ENCODE measurements at regions not wholly inside any gene's neighbourhood (a gene's known extent, or its start where the extent isn't known, plus 50 kb on each side); places are given as distances from the start of the nearest gene placed in this dataset.

DNA sequence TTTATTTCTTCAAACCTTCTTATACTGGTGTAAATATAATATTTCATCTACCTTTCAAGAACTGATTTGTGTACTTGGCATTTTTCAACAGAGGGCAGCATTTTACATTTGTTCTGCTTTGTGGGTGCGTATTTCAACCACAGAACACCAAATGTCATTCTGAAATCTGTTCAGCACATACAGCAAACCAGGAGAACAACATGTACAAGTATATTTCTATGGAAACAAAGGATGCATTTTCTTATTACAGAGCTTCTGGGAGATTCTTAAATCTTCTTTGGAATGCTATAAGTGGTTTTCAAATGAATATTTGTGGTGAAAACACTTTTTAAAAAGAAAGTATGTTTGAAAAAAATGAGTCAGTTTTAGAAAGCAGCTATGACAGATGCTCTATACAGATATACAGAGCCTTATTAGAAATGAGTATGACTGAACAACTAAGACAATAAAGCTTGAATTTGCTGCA lies 946.0 kb downstream of the FAM181B start:
- TF ChIP-seq YY1 (IDR thresholded peaks at IDR 0.05; ENCODE audit: insufficient read depth, insufficient read length), result no peak
- TF ChIP-seq SUZ12 (IDR thresholded peaks at IDR 0.05; ENCODE audit: extremely low read depth, insufficient read depth, insufficient read length), result no peak
